ENCODE measurements at regions not wholly inside any gene's neighbourhood (a gene's known extent, or its start where the extent isn't known, plus 50 kb on each side); places are given as distances from the start of the nearest gene placed in this dataset.

- TF ChIP-seq CTCF (conservative IDR thresholded peaks at IDR 0.05 in 1 of 2, IDR thresholded peaks at IDR 0.05 in 1 of 2; ENCODE audit: extremely low read depth in 1 of 2, insufficient read depth in 1 of 2, low read depth in 1 of 2, low read length in 2 of 2) (no peak), EZH2 (IDR thresholded peaks at IDR 0.05; ENCODE audit: borderline replicate concordance, low read length) (no peak)
These were observed 92.6 kb downstream of the MTRR start for GRCh38 chr5:7961540-7961939.
